Ovary (tissue), 7 donors: ENCODE measurements at regions not wholly inside any gene's neighbourhood (a gene's known extent, or its start where the extent isn't known, plus 50 kb on each side); places are given as distances from the start of the nearest gene placed in this dataset.
"Not testable (repeated sequence)": the region's sequence is repeated elsewhere in the genome, so short reads cannot be mapped to it uniquely, and the experiment has no call there.

Source experiments
- DNase-seq, 5 donors: peaks; one replicate each; pipeline ENCODE4 v3.0.0-alpha.2; 2019 to 2020
- H3K27ac ChIP-seq, 2 donors: fragments of 200-600 bp; one replicate each; pipeline versions ENCODE4 v1.5.1 to v1.8.0; 2019 to 2022
- H3K27me3 ChIP-seq: fragments of 200-600 bp; one replicate; pipeline ENCODE4 v1.8.0; 2022
- H3K36me3 ChIP-seq: fragments of 200-600 bp; sonication (generic); one replicate; pipeline ENCODE4 v1.5.1; 2019
- H3K4me1 ChIP-seq: one replicate; pipeline ENCODE4 v1.8.1; 2013; ENCODE audit warnings: mild to moderate bottlenecking, moderate library complexity; ENCODE audit not compliant: insufficient read depth
- H3K4me3 ChIP-seq: fragments of 200-600 bp; sonication (generic); one replicate; pipeline ENCODE4 v1.5.1; 2017
- H3K9me3 ChIP-seq, 2 donors: fragments of 200-600 bp in 1 of 2; sonication (generic) in 1 of 2; one replicate each; pipeline versions ENCODE4 v1.5.1 to v1.8.1; 2013 to 2019; ENCODE audit warnings: mild to moderate bottlenecking in 1 of 2, moderate library complexity in 1 of 2
- CTCF ChIP-seq, 3 donors: fragments of 450-650 bp in 2 of 3; fragments of 200-600 bp in 1 of 3; IDR thresholded peaks; one replicate each; pipeline versions ENCODE4 v1.5.1 to v1.8.0; 2016 to 2022; ENCODE audit warnings: antibody characterized with exemption in 3 of 3, mild to moderate bottlenecking in 1 of 3
- EP300 ChIP-seq: sonication (generic); formaldehyde crosslinking; IDR thresholded peaks from one replicate; pipeline ENCODE4 v1.6.1; 2017; ENCODE audit warnings: antibody characterized with exemption
- POLR2A ChIP-seq: fragments of 450-650 bp; IDR thresholded peaks from one replicate; pipeline ENCODE4 v1.6.1; 2017; ENCODE audit warnings: antibody characterized with exemption, mild to moderate bottlenecking, moderate library complexity
- WGBS, 3 donors: extraction: QIAGEN DNeasy Blood & Tissue Kit in 1 of 3; methylation state at CpG; one replicate each; pipeline versions ENCODE4 v1.1.5 to v1.1.7; 2013 to 2017; 5-methylcytosine and 5-hydroxymethylcytosine counted together
- intact Hi-C, 4 donors: fragments of 100-400 bp; cut with DNase I; formaldehyde crosslinking; loops; one replicate each; pipeline versions ENCODE4 v1.11.0 to v1.15.1; 2022 to 2023
- donor health status: DM: no; HTN: no; CAD: no; lungs with moderate emphysema.
- donor health status: DM: no; HTN: no; CAD: no.
- donor health status: Bipolar disorder and iron deficiency.
- donor health status: DM: no; HTN: no; CAD: no.
- donor health status: DM: yes; HTN: yes; CAD: no.

GRCh38 chr3:166518040-166518439 lies 680.8 kb upstream of the BCHE start:
- no peaks in the 10 kb centered on the region for H3K27me3 ChIP-seq
- WGBS, 3 donors, result 92 to 96% (median 94%) methylated on average over 2 of the region's 2 CpGs
- no peak for TF ChIP-seq CTCF (IDR thresholded peaks at IDR 0.05)
- no peak for TF ChIP-seq EP300
- no peak for TF ChIP-seq POLR2A

GRCh38 chr3:166510382-166510781 lies 673.2 kb upstream of the BCHE start:
- no peak for DNase-seq
- TF ChIP-seq EP300, result no peak
- TF ChIP-seq CTCF (IDR thresholded peaks at IDR 0.05), result no peak
- no peak for TF ChIP-seq POLR2A
- Histone ChIP-seq H3K36me3 (no peaks in the 10 kb centered on the region), H3K4me1 (no peaks in the 10 kb centered on the region), H3K9me3 (no peaks in the 10 kb centered on the region), H3K27me3 (no peaks in the 10 kb centered on the region), H3K27ac (no peak overlapping the region), H3K4me3 (no peak overlapping the region)
- WGBS, 3 donors, result 58 to 68% (median 65%) methylated on average over 4 of the region's 4 CpGs
- intact Hi-C loops, result no loop called here

More at GRCh38 chr3:166518040-166518439, 680.8 kb upstream of the BCHE start:
- no peaks in the 10 kb centered on the region for H3K36me3 ChIP-seq
- H3K4me3 ChIP-seq, result no peak overlapping the region
- H3K4me1 ChIP-seq, result no peaks in the 10 kb centered on the region
- no peaks in the 10 kb centered on the region for H3K9me3 ChIP-seq
- no peak for DNase-seq
- intact Hi-C loops, result no loop called here
- no peak overlapping the region for H3K27ac ChIP-seq

- 85 to 94% (median 92%) methylated on average over 2 of the region's 2 CpGs for WGBS, 3 donors
- H3K4me1 ChIP-seq, H3K27ac ChIP-seq, H3K36me3 ChIP-seq, DNase-seq, intact Hi-C loops, H3K27me3 ChIP-seq, H3K4me3 ChIP-seq, H3K9me3 ChIP-seq: not testable (repeated sequence)
These were observed 663.2 kb upstream of the BCHE start for GRCh38 chr3:166500420-166500819.

- intact Hi-C loops, result no loop called here
- no peak for DNase-seq
- Histone ChIP-seq H3K4me3 (no peak overlapping the region), H3K4me1 (no peaks in the 10 kb centered on the region), H3K27ac (no peak overlapping the region), H3K9me3 (no peaks in the 10 kb centered on the region), H3K36me3 (no peaks in the 10 kb centered on the region), H3K27me3 (no peaks in the 10 kb centered on the region)
- WGBS, 3 donors, result 65 to 77% (median 76%) methylated on average over 3 of the region's 3 CpGs
- TF ChIP-seq CTCF (IDR thresholded peaks at IDR 0.05) (no peak), POLR2A (no peak), EP300 (no peak)
These were observed 662.4 kb upstream of the BCHE start for GRCh38 chr3:166499636-166500035.

- WGBS, 3 donors, result 68 to 77% (median 72%) methylated on average over 3 of the region's 3 CpGs
These were observed 661.2 kb upstream of the BCHE start for GRCh38 chr3:166498446-166498845.

More at GRCh38 chr3:166498446-166498845, 661.2 kb upstream of the BCHE start:
- Histone ChIP-seq H3K27ac (no peak overlapping the region), H3K27me3 (no peaks in the 10 kb centered on the region), H3K36me3 (no peaks in the 10 kb centered on the region), H3K9me3 (no peaks in the 10 kb centered on the region), H3K4me3 (no peak overlapping the region), H3K4me1 (no peaks in the 10 kb centered on the region)
- TF ChIP-seq EP300, result no peak
- TF ChIP-seq POLR2A, result no peak
- no peak for TF ChIP-seq CTCF (IDR thresholded peaks at IDR 0.05)
- DNase-seq, result no peak
- intact Hi-C loops, result no loop called here
